Stomach (tissue), 8 donors: ENCODE measurements at regions not wholly inside any gene's neighbourhood (a gene's known extent, or its start where the extent isn't known, plus 50 kb on each side); places are given as distances from the start of the nearest gene placed in this dataset.

ENCODE experiments used
- DNase-seq, 2 donors: peaks; one replicate each; pipeline versions ENCODE4 v3.0.0 to v3.0.0-alpha.2; 2013 to 2019
- H3K27ac ChIP-seq, 5 donors: fragments of 200-600 bp in 4 of 5; sonication (generic) in 4 of 5; one replicate each; pipeline ENCODE4 v1.5.1; 2013 to 2019; ENCODE audit warnings: mild to moderate bottlenecking in 1 of 5, moderate library complexity in 1 of 5
- H3K27me3 ChIP-seq, 3 donors: fragments of 200-600 bp; sonication (generic); one replicate each; pipeline ENCODE4 v1.5.1; 2017 to 2019; ENCODE audit warnings: mixed run types in 1 of 3
- H3K36me3 ChIP-seq, 4 donors: fragments of 200-600 bp; sonication (generic); 1 replicate in 3 of 4; 2 replicates in 1 of 4; pipeline ENCODE4 v1.5.1; 2016 to 2019
- H3K4me1 ChIP-seq, 4 donors: fragments of 200-600 bp; sonication (generic); one replicate each; pipeline ENCODE4 v1.5.1; 2016 to 2019
- H3K4me3 ChIP-seq, 4 donors: fragments of 200-600 bp; sonication (generic) in 3 of 4; one replicate each; pipeline ENCODE4 v1.5.1; 2016 to 2019; ENCODE audit warnings: mild to moderate bottlenecking in 1 of 4
- H3K9me3 ChIP-seq, 4 donors: fragments of 200-600 bp; sonication (generic); one replicate each; pipeline ENCODE4 v1.5.1; 2016 to 2019
- CTCF ChIP-seq, 7 experiments: fragments of 450-650 bp in 4 of 7; fragments of 200-600 bp in 3 of 7; sonication (generic) in 3 of 7; IDR thresholded peaks; one replicate each; pipeline ENCODE4 v1.5.1; 2016 to 2019; ENCODE audit warnings: antibody characterized with exemption in 7 of 7, control low read depth in 2 of 7, mild to moderate bottlenecking in 1 of 7
- EP300 ChIP-seq: sonication (generic); formaldehyde crosslinking; IDR thresholded peaks from one replicate; pipeline ENCODE4 v1.6.1; 2017; ENCODE audit warnings: antibody characterized with exemption
- POLR2A ChIP-seq, 4 donors: fragments of 450-650 bp; IDR thresholded peaks; one replicate each; pipeline ENCODE4 v1.6.1; 2016; ENCODE audit warnings: antibody characterized with exemption in 4 of 4, control low read depth in 2 of 4, mild to moderate bottlenecking in 1 of 4, moderate library complexity in 1 of 4
- POLR2AphosphoS5 ChIP-seq, 3 donors: sonication (generic); formaldehyde crosslinking; IDR thresholded peaks; one replicate each; pipeline ENCODE4 v1.6.1; 2016; ENCODE audit warnings: antibody characterized with exemption in 3 of 3
- WGBS, 5 donors: extraction: QIAGEN DNeasy Blood & Tissue Kit in 3 of 5; methylation state at CpG; one replicate each; pipeline versions ENCODE4 v1.1.5 to v1.1.7; 2013 to 2018; 5-methylcytosine and 5-hydroxymethylcytosine counted together
- intact Hi-C: fragments of 100-400 bp; cut with DNase I; formaldehyde crosslinking; loops from one replicate; pipeline ENCODE4 v1.15.1; 2023; ENCODE audit warnings: low total_unique reads
- donor health status: healthy with polysubstance abuse.
- donor health status: Bipolar disorder and iron deficiency.
- donor health status: healthy.

- DNase-seq = peak in 1 of 2 donors; percentile 20
- H3K4me1 ChIP-seq = peaks cover 0 to 22% (median 4%) of the 10 kb centered on the region in 4 donors
- H3K4me3 ChIP-seq = no peak overlapping the region
- intact Hi-C loops = no loop called here
- H3K27me3 ChIP-seq = no peaks in the 10 kb centered on the region
- WGBS, 5 donors = 29 to 65% (median 58%) methylated on average over 1 of the region's 1 CpG
- TF ChIP-seq POLR2A (IDR thresholded peaks at IDR 0.05) (no peak), POLR2AphosphoS5 (IDR thresholded peaks at IDR 0.05) (no peak)
- H3K36me3 ChIP-seq = no peaks in the 10 kb centered on the region
- no peaks in the 10 kb centered on the region for H3K9me3 ChIP-seq
- peak overlapping the region in 1 of 5 donors; percentile 22 for H3K27ac ChIP-seq
Measured at GRCh38 chr6:140012150-140012549, 637.7 kb upstream of the CITED2 start.

GRCh38 chr6:140011537-140011936 is 637.1 kb upstream of the CITED2 start:
- Histone ChIP-seq H3K36me3 (no peaks in the 10 kb centered on the region), H3K4me3 (no peak overlapping the region), H3K4me1 (peaks cover 0 to 22% (median 4%) of the 10 kb centered on the region in 4 donors), H3K27me3 (no peaks in the 10 kb centered on the region), H3K27ac (peak overlapping the region in 2 of 5 donors; percentile 19 to 22), H3K9me3 (no peaks in the 10 kb centered on the region)
- whole genome bisulfite sequencing, 5 donors = 32 to 57% (median 53%) methylated on average over 4 of the region's 4 CpGs
- peak in 1 of 2 donors; percentile 58 for DNase-seq
- intact Hi-C loops = no loop called here
- TF ChIP-seq POLR2AphosphoS5 (IDR thresholded peaks at IDR 0.05) (peak in 1 of 3 donors; percentile 27), POLR2A (IDR thresholded peaks at IDR 0.05) (no peak), EP300 (no peak), CTCF (IDR thresholded peaks at IDR 0.05) (no peak)

- no peaks in the 10 kb centered on the region for H3K36me3 ChIP-seq
- H3K4me1 ChIP-seq = peaks cover 0 to 22% (median 4%) of the 10 kb centered on the region in 4 donors
- no peak overlapping the region for H3K4me3 ChIP-seq
- H3K27me3 ChIP-seq = no peaks in the 10 kb centered on the region
- 39 to 65% (median 54%) methylated on average over 3 of the region's 3 CpGs for WGBS, 5 donors
- no peak for DNase-seq
- no peaks in the 10 kb centered on the region for H3K9me3 ChIP-seq
- intact Hi-C loops = no loop called here
- no peak overlapping the region for H3K27ac ChIP-seq
- TF ChIP-seq CTCF (IDR thresholded peaks at IDR 0.05) = no peak
- no peak for TF ChIP-seq POLR2A (IDR thresholded peaks at IDR 0.05)
- no peak for TF ChIP-seq POLR2AphosphoS5 (IDR thresholded peaks at IDR 0.05)
- TF ChIP-seq EP300 = no peak
Measured at GRCh38 chr6:140009286-140009685, 634.8 kb upstream of the CITED2 start.

- 94 to 99% (median 97%) methylated on average over 4 of the region's 4 CpGs for WGBS, 5 donors
- TF ChIP-seq POLR2A (IDR thresholded peaks at IDR 0.05) (no peak), POLR2AphosphoS5 (IDR thresholded peaks at IDR 0.05) (no peak), CTCF (IDR thresholded peaks at IDR 0.05) (no peak), EP300 (no peak)
Measured at GRCh38 chr6:140007525-140007924, 633.1 kb upstream of the CITED2 start.

GRCh38 chr6:140003217-140003616 is 628.8 kb upstream of the CITED2 start:
- no peaks in the 10 kb centered on the region for H3K9me3 ChIP-seq
- H3K4me3 ChIP-seq = no peak overlapping the region
- no peaks in the 10 kb centered on the region for H3K27me3 ChIP-seq
- no peaks in the 10 kb centered on the region for H3K36me3 ChIP-seq
- H3K27ac ChIP-seq = no peak overlapping the region
- intact Hi-C loops = no loop called here
- peaks cover 0 to 6% (median 1%) of the 10 kb centered on the region in 4 donors for H3K4me1 ChIP-seq
- TF ChIP-seq POLR2AphosphoS5 (IDR thresholded peaks at IDR 0.05) (no peak), CTCF (IDR thresholded peaks at IDR 0.05) (no peak), EP300 (no peak), POLR2A (IDR thresholded peaks at IDR 0.05) (no peak)
- 44 to 90% (median 76%) methylated on average over 1 of the region's 1 CpG for WGBS, 5 donors
- DNase-seq = no peak

More at GRCh38 chr6:140007525-140007924, 633.1 kb upstream of the CITED2 start:
- Histone ChIP-seq H3K27me3 (no peaks in the 10 kb centered on the region), H3K4me3 (no peak overlapping the region), H3K27ac (no peak overlapping the region), H3K36me3 (no peaks in the 10 kb centered on the region), H3K4me1 (peaks cover 0 to 22% (median 4%) of the 10 kb centered on the region in 4 donors), H3K9me3 (no peaks in the 10 kb centered on the region)
- no peak for DNase-seq
- intact Hi-C loops = no loop called here
